ENCODE measurements at regions not wholly inside any gene's neighbourhood (a gene's known extent, or its start where the extent isn't known, plus 50 kb on each side); places are given as distances from the start of the nearest gene placed in this dataset.

GRCh38 chr3:56883828-56884227, 82.1 kb upstream of the ARHGEF3 start:
- TF ChIP-seq EZH2 (IDR thresholded peaks at IDR 0.05; ENCODE audit: low read depth, low read length, severe bottlenecking) (no peak), POU5F1 (IDR thresholded peaks at IDR 0.05; ENCODE audit: low read depth, low read length) (no peak), CEBPB (IDR thresholded peaks at IDR 0.05; ENCODE audit: low read depth, low read length) (no peak), TAF1 (IDR thresholded peaks at IDR 0.05; ENCODE audit: low read depth, low read length) (no peak), PHF8 (conservative IDR thresholded peaks at IDR 0.05; ENCODE audit: low read depth, low read length) (no peak), MAFK (IDR thresholded peaks at IDR 0.05; ENCODE audit: low read depth, low read length) (peak; percentile 67), SAP30 (IDR thresholded peaks at IDR 0.05; ENCODE audit: insufficient read depth, insufficient replicate concordance, low read length) (no peak), CBX5 (IDR thresholded peaks at IDR 0.05; ENCODE audit: low read depth, low read length) (no peak)
- Histone ChIP-seq H4K8ac (ENCODE audit: extremely low read depth, insufficient read depth, low read length) (no peak overlapping the region), H3K23ac (ENCODE audit: insufficient read length) (no peak overlapping the region), H3K27me3 (replicated peaks in 1 of 4; ENCODE audit: control insufficient read depth in 3 of 4, extremely low read depth in 1 of 4, insufficient read depth in 3 of 4, low read length in 3 of 4) (no peaks in the 10 kb centered on the region), H2BK12ac (ENCODE audit: low read depth, low read length) (no peak overlapping the region), H2AFZ (ENCODE audit: low read length) (no peak overlapping the region), H4K5ac (ENCODE audit: insufficient read length, low read depth, low read length) (no peak overlapping the region), H3K79me2 (ENCODE audit: control insufficient read depth in 1 of 2, insufficient read depth in 2 of 2, low read length in 2 of 2) (no peaks in the 10 kb centered on the region), H3K36me3 (ENCODE audit: control insufficient read depth in 2 of 4, insufficient read depth in 4 of 4, low read length in 3 of 4) (no peaks in the 10 kb centered on the region), H3K23me2 (ENCODE audit: low read depth, low read length) (no peaks in the 10 kb centered on the region), H3K14ac (ENCODE audit: insufficient read length) (no peak overlapping the region), H2BK15ac (ENCODE audit: low read length) (no peak overlapping the region), H3K27ac (ENCODE audit: low read depth, low read length) (no peak overlapping the region), H3K4me3 (ENCODE audit: extremely low read depth in 1 of 4, insufficient read depth in 2 of 4, low read depth in 3 of 4, low read length in 4 of 4) (no peak overlapping the region), H3K4ac (replicated peaks; ENCODE audit: insufficient read length, low read depth, low read length) (no peak overlapping the region), H3K9me3 (ENCODE audit: insufficient read depth in 2 of 2, low read depth in 1 of 2, low read length in 1 of 2) (no peaks in the 10 kb centered on the region), H2BK5ac (ENCODE audit: low read depth, low read length) (no peak overlapping the region), H3K18ac (ENCODE audit: extremely low read depth, low read length) (no peak overlapping the region), H3K56ac (replicated peaks; ENCODE audit: insufficient read length, low read depth, low read length) (no peak overlapping the region), H4K91ac (replicated peaks; ENCODE audit: insufficient read length, low read length) (no peak overlapping the region), H3K9ac (replicated peaks in 1 of 4; ENCODE audit: extremely low read depth in 1 of 4, low read depth in 3 of 4, low read length in 3 of 4) (no peak overlapping the region), H3K4me2 (ENCODE audit: insufficient read depth in 1 of 2, low read depth in 2 of 2, low read length in 2 of 2) (no peak overlapping the region), H4K20me1 (replicated peaks in 1 of 2; ENCODE audit: control insufficient read depth in 1 of 2, insufficient read depth in 2 of 2, low read length in 2 of 2) (no peaks in the 10 kb centered on the region), H2BK120ac (replicated peaks; ENCODE audit: low read depth, low read length) (no peak overlapping the region), H3K4me1 (replicated peaks in 1 of 4; ENCODE audit: control insufficient read depth in 3 of 4, insufficient read depth in 4 of 4, low read length in 3 of 4) (no peaks in the 10 kb centered on the region), H3K79me1 (ENCODE audit: low read depth, low read length) (no peaks in the 10 kb centered on the region), H2BK20ac (ENCODE audit: low read length) (no peak overlapping the region), H2AK5ac (ENCODE audit: low read depth, low read length) (no peak overlapping the region)
- no peak for FAIRE-seq
- ChIA-PET CTCF (ENCODE audit: partially characterized antibody) (interaction anchor here (0.6 to 1.6 kb wide), 5 partner anchors 9 to 1333 kb away, joined by 3 to 6 read pairs (median 3); no protein-coding TSS in a partner anchor), POLR2A (ENCODE audit: partially characterized antibody) (interaction anchor here (0.7 to 1.0 kb wide), 2 partner anchors 15 to 18 kb away, joined by 3 to 4 read pairs; no protein-coding TSS in a partner anchor)
- DNase-seq (ENCODE audit: low read depth in 1 of 2, low spot score in 2 of 2): no peak
